NCI-H146 (cell line): ENCODE measurements at regions not wholly inside any gene's neighbourhood (a gene's known extent, or its start where the extent isn't known, plus 50 kb on each side); places are given as distances from the start of the nearest gene placed in this dataset.
"Not testable (repeated sequence)": the region's sequence is repeated elsewhere in the genome, so short reads cannot be mapped to it uniquely, and the experiment has no call there.

Experiments
- DNase-seq: peaks from one replicate; lab custom pipeline; 2025; lab: John Stamatoyannopoulos, UW

DNA sequence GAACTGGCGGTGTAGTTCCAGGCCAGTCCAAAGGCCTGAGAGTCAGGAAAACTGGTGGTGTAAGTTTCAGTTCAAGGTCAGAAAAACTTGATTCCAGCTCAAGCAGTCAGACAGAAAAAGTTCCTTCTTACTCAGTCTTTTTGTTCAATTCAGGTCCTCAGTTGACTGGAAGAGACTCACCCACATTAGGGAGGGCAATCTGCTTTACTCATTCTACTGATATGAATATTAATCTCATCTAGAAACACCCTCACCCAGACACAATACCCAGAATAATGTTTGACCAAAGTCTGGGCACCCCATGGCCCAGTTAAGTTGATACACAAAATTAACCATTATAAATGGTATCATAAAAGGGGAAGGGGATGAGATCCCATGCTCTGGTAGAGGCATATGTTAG is 50.1 kb upstream of the LTA4H start:
- DNase-seq = no peak

GRCh38 chr12:96086190-96086589 is 50.8 kb upstream of the LTA4H start:
- DNase-seq = not testable (repeated sequence)

GRCh38 chr12:96091833-96092232 is 56.4 kb upstream of the LTA4H start:
- peak; percentile 11 for DNase-seq

DNA sequence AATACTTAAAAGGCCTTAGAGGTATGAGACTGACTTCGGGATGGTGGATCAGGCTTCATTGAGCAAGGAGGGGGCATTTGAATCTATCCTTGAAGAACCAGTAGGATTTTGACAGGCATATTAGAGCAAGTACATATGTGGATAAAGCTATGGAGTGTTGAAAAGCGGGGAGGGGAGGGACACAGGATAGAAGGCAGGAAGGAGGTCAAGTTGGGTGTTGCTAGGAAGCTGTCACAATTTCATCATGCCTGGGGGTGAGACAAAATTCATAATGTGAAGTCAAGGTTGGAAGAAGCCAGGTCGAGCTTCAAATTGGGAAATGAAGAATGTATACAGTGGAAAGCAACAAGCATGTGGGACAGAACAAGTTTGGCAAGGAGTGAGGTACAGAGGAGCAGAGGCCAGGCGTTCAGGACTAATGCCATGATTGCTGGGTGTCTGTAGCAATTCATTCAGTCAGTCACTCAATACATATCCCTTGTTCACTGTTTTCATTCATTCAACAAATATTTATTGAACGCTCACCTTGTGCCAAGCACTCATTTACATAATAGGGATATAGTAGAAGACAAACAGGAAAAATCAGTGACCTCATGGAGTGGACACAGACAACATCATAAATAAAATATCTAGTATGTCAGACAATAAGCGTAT is 58.3 kb upstream of the LTA4H start:
- DNase-seq = peak; percentile 50

GRCh38 chr12:96094201-96094600 is 58.8 kb upstream of the LTA4H start:
- peak; percentile 94 for DNase-seq

DNA sequence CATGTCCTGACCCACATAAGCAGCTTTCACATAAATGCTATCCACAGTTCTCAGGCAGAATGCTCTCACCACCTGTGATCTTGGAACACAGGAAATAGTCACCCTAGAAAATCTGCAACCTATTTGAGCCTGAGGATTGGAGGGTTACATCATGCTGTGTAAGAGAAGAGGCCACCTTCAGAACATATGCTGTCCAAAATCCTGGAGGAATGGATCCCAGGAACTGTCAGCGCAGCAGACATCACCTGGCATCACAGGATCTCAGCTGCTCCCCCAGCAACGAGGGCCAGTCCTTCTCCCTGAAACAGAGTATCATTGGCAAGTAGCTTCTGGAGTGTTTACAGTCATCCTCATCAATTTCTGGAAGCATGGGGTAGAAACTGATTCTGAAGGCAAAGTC is 63.2 kb upstream of the LTA4H start:
- no peak for DNase-seq

GRCh38 chr12:96099421-96099820 is 64.0 kb upstream of the LTA4H start:
- no peak for DNase-seq

GRCh38 chr12:96099986-96100385 is 64.6 kb upstream of the LTA4H start:
- no peak for DNase-seq

DNA sequence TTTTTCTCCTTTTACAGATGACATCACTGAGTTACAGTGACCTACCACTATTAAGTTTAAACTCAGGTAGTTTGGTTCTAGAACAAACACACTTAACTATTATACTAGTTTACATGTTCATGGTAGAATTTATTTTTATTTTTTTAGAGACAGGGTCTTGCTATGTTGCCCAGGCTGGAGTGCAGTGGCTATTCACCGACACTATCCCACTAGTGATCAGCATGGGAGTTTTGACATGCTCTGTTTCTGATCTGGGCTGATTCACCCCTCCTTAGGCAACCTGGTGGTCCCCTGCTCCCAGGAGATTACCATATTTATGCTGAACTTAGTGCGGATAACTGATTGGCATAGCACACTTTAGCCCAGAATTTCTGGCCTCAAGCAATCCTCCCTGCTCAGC is 66.4 kb upstream of the LTA4H start:
- DNase-seq = no peak

DNA sequence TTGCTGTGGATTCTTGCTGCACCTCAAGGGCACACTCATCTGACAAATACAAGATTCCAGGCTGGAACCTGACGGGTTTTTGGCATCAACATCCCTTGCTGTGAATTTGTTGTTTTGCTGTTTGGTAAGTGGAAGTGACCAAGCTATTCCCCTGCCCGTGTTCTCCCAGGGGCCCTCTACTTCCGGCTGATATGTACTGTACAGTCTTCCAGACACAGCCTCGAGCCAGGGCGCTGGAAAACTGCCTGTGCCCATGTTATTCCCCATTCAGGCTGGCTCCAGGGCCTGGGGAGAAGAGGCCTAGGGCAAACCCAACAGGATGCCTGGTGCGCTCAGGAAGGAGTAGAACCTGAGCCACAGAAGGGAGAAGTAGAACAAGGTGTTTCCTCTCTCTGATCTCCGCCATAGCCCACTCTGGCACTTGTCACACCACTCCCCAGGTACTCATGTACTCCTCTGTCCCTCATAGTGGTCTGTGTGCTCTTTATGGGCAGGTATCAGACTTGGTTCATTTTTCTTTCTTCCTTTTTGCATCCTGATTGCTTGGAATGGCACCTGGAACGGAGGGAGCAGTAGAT is 67.8 kb upstream of the LTA4H start:
- no peak for DNase-seq

GRCh38 chr12:96104566-96104965 is 69.2 kb upstream of the LTA4H start:
- DNase-seq = no peak

GRCh38 chr12:96106137-96106536 is 70.8 kb upstream of the LTA4H start:
- DNase-seq = no peak

DNA sequence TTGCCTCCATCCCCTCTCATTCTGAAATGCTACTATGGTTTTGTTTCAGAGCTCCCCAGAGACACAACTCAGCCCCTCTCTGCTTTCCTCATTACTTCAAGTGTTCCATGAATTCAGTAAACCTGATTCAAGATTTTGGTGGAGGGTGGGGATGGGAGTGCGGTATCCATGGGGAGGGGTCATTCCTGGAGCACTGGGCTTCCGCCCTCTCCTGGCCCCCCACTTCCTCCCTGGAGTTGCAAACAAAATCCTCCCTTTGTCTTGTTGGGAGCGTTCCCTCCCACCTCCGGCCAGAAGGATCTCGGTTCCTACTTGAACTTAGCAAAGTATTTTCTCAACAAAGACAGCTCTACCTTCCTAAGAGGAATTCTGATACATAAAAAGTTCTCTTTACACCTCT is 71.8 kb upstream of the LTA4H start:
- DNase-seq = no peak

GRCh38 chr12:96108321-96108720 is 72.9 kb upstream of the LTA4H start:
- DNase-seq = no peak

- DNase-seq = not testable (repeated sequence)
Measured at GRCh38 chr12:96108941-96109340, 73.6 kb upstream of the LTA4H start.

DNA sequence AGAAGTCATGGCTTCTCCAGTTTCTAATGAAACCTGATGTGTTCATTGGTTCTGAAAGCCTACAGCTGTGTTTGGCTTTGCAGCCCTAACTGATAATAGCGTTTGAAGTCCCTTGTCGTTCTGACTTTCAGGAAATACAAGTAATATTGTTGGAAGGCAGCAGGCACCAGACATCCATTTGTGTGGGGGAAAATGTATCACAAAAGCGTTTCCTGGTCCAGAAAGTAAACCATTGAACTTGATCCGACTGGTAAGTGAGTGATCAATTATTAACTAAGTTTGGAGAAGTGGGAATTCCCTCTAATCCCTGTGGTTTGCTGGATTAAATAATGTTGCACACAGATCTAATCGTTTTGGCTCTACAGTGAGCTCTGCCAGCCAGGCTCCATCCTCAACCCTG is 77.3 kb upstream of the LTA4H start:
- peak; percentile 16 for DNase-seq

DNA sequence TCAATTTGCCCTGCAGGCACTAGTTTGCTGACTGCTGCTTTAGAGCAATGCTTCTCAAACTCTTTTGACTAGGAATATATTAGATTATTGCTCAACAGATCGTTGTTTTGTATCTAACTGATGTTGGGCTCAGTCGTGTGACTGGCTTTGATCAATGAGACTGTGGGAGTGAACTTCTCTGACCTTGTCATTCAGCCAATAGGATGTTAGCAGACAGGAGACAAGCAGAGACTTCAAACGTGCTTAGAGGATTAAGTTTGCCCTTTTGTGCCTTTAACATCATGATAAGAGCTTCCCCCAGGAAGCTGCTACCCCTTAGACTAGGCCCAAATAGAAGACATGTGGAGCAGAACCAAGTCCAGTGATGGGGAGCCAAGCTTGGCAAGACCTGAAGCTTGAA is 76.7 kb upstream of the ELK3 start:
- DNase-seq = no peak

DNA sequence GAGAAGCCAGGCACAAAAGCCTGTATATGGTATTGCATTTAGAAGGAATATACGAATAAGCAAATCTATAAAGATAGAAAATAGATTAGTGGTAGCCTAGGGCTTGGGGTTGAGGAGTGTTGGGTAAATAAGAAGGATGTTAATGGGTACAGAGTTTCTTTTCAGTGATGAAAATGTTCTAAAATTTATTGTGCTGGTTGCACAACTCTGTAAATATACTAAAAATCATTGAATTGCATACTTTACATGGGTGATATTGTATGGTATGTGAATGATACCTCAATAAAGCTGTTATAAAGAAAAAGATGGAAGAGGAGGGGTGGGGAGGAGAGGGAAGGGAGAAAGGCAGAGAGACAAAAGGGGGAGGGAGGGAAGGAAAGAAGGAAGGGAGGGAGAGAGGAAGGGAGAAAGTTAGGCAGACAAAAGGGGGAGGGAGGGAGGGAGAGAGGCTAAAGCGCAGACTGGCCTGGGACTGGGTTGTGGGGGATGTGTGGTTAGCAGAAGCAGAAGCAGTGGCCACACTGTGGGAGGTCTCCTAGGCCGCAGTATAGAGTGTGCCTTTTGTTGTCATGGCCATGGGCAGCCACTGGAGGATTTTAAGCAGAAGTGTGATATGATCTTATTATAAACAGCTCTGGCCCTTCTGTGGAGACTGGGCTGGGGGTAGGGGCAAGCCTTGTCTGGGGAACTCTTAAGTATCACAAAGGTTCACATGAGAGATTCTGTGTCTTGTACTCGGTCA is 73.6 kb upstream of the ELK3 start:
- DNase-seq = no peak

- DNase-seq = no peak
Measured at GRCh38 chr12:96121271-96121711, 72.9 kb upstream of the ELK3 start.

DNA sequence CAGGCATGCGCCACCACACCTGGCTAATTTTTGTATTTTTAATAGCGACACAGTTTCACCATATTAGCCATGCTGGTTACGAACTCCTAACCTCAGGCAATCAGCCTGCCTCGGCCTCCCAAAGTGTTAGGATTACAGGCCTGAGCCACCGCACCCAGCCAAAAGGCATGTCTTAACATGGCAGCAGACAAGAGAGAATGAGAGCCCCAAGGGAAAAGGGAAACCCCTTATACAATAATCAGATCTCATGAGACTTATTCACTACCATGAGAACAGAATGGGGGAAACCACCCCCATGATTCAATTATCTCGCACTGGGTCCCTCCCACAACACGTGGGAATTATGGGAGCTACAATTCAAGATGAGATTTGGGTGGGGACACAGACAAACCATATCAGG is 65.9 kb upstream of the ELK3 start:
- DNase-seq = not testable (repeated sequence)

DNA sequence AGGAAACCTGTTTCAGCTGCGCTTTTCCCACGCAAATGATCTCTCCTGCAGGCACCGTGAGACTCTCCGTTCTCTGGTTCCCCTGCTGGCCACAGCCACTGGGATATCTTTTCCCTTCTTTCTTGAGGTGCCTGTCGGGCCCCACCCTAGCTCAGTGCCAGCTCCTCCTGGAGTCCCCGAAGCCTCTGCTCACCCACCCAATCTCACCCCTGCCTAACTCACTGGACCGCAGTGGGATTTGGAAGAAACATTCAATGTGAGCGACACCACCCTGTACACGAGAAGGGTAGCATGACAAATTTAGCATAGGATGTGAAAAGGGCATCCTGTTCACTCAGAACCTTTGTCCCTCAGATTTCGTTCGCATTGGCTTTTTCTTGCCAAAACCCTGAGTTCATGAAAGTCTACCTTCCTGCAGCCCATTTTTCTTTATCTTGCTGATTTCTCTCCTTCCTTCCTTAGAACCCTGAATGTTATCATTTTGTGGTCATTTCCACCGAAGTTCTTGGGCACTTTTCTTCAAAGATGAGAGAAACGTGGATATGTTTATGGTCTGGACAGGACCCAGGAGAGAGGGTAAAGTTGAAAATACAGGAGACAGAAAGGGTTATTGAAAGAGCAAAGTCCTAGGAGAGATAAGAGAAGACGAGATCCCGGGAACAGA is 63.6 kb upstream of the ELK3 start:
- no peak for DNase-seq

DNA sequence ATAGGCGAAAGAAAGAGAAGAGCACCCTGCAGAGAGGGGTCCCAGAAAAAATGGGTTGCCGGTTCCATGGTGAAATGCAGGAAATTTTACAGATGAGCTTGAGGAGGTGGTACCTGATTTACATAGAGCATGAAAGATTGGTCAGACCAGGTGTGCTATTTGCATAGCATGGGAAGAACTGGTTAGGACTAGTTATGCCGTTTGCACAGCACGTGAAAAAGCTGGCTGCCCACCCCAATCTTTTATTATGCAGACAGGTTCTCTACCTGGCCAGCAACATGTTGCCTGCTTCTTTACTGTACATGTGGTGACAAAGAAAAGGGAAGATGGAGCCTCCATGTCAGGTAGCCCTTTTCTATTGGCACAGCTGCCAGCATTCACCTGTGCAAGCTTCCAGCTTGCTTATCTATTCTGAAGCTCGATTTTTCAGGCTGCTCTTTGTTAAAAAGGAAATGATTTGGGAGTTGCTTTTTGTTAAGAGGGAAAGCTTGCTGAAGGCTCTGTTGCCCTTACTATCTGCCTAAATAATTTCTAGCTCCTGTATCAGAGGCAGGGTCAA is 62.9 kb upstream of the ELK3 start:
- DNase-seq = peak; percentile 89

DNA sequence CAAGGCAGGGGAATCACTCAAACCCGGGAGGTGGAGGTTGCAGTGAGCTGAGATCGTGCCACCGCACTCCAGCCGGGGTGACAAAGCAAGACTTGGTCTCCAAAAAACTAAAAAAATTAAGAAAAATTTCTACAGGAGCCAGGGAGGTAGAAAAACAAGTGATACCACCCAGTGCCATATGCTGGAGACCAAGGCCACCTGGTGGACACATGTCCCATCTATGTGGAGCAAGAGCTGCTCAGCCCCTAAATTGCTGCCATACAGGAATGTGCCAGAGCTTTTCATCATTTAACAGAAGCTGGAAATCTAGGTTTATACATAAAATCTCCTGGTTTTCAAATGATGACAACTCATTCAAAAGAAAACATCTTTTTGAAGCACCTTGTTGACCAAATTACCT is 61.4 kb upstream of the ELK3 start:
- DNase-seq = peak; percentile 58
